BLaER1 treated with 17β-estradiol and CSF1 and Interleukin-3, amounts not matched to agents 10 nM and 100 nM (cell line): ENCODE measurements at regions not wholly inside any gene's neighbourhood (a gene's known extent, or its start where the extent isn't known, plus 50 kb on each side); places are given as distances from the start of the nearest gene placed in this dataset.

Source experiments
- H3K27ac ChIP-seq, 11 experiments: shearing (Covaris generic); formaldehyde crosslinking; 2 replicates each; pipeline ENCODE4 v1.8.1; 2022
- H3K27me3 ChIP-seq, 11 experiments: shearing (Covaris generic); formaldehyde crosslinking; 2 replicates each; pipeline ENCODE4 v1.8.1; 2022
- H3K36me3 ChIP-seq, 11 experiments: shearing (Covaris generic); formaldehyde crosslinking; 2 replicates each; pipeline ENCODE4 v1.8.1; 2022
- H3K4me1 ChIP-seq, 10 experiments: shearing (Covaris generic); formaldehyde crosslinking; 2 replicates each; pipeline ENCODE4 v1.8.1; 2022
- H3K4me2 ChIP-seq, 11 experiments: shearing (Covaris generic); formaldehyde crosslinking; 2 replicates each; pipeline ENCODE4 v1.8.1; 2022
- H3K4me3 ChIP-seq, 10 experiments: shearing (Covaris generic); formaldehyde crosslinking; 2 replicates each; pipeline ENCODE4 v1.8.1; 2022
- H3K9ac ChIP-seq, 11 experiments: shearing (Covaris generic); formaldehyde crosslinking; 2 replicates each; pipeline ENCODE4 v1.8.1; 2022
- H3K9me3 ChIP-seq, 11 experiments: shearing (Covaris generic); formaldehyde crosslinking; replicated peaks in 1 of 11; 2 replicates each; pipeline ENCODE4 v1.8.1; 2022
- H4K20me1 ChIP-seq, 11 experiments: shearing (Covaris generic); formaldehyde crosslinking; 2 replicates each; pipeline ENCODE4 v1.8.1; 2022
- Cebpa-rat ChIP-seq, 11 experiments: shearing (Covaris generic); IDR thresholded peaks; 2 replicates each; pipeline ENCODE4 v1.8.1; 2022

DNA sequence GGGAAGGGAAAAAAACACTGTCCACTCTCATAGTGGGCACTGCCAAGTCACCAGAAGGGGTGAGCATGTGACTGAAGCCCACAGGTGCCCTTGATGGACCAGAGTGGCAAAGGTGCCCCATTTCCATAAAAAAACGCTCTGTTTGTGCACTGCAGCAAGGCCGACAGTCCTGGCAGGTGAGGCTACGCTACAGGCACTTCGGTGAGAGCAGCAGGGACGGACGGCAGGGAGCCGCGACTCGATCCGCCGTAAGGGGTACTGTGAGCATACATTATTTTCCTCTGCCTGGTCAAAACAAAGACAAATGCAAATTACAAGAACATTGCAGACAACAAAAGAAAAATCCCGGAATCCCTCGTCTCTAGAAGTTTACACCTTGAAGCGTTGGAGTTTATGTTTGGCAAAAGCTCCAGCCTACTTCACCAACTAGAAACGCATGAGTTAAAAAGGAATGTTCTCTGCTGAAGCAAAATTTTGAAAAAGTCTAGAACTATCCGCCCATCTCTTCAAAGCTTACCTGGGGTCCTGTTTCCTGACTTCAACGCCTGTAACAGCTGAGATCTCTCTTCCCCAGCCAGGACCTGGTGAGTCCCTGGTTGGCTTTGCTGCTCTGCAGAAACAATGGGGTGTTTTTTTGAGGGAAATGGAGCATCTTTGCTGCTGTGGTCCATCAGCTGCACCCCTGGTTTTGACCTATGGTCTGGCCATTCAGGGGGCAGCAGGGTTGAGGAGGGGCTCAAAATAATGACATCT lies 52.9 kb upstream of the RFLNA start:
- H3K4me1 ChIP-seq, result peaks cover 0 to 60% (median 28%) of the 10 kb centered on the region in 10 experiments; a peak in 14 of 20 replicates
- peaks cover 0 to 5% (median 0%) of the 10 kb centered on the region in 11 experiments; a peak in 1 of 22 replicates for H3K27me3 ChIP-seq
- no peak overlapping the region for H3K9ac ChIP-seq
- H4K20me1 ChIP-seq, result no peaks in the 10 kb centered on the region
- no peak for TF ChIP-seq Cebpa-rat (IDR thresholded peaks at IDR 0.05)
- H3K36me3 ChIP-seq, result no peaks in the 10 kb centered on the region
- peak overlapping the region in 4 of 11 experiments; percentile 26 to 52 (median 35); a peak in 6 of 22 replicates for H3K27ac ChIP-seq
- peak overlapping the region in 8 of 11 experiments; percentile 22 to 87 (median 79); a peak in 13 of 22 replicates for H3K4me2 ChIP-seq
- H3K9me3 ChIP-seq, result peaks cover 21 to 52% (median 37%) of the 10 kb centered on the region in 11 experiments
- H3K4me3 ChIP-seq, result peak overlapping the region in 1 of 10 experiments; percentile 36; a peak in 1 of 20 replicates

DNA sequence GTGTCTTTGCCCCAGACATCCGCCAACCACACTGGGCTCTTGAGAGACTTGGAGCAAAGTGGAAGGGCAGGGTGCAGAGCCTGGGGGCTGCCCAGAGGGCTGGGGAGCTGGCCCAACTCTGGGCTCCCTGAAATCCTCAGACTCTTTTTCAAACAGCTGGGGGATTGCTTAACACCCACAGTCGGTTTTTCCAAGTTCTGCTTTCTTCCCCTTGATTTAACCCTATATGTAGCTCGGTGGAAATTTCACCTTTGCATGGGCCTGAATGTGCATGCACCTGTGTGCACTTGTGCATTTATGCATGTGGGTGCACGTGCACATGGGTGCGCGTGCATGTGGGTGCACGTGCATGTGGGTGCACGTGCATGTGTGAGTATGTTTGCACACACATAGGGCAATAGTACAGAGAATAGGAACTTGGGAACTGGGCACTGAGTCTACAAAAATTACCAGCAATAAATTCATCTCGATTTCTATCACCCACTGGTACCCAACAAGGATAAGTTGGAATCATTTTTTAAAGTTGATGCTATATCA lies 52.3 kb upstream of the RFLNA start:
- Histone ChIP-seq H3K36me3 (no peaks in the 10 kb centered on the region), H4K20me1 (no peaks in the 10 kb centered on the region), H3K27me3 (peaks cover 0 to 5% (median 0%) of the 10 kb centered on the region in 11 experiments; a peak in 1 of 22 replicates), H3K4me2 (peak overlapping the region in 8 of 11 experiments; percentile 22 to 87 (median 79); a peak in 13 of 22 replicates), H3K9me3 (peaks cover 28 to 59% (median 44%) of the 10 kb centered on the region in 11 experiments), H3K9ac (no peak overlapping the region), H3K4me1 (peaks cover 0 to 66% (median 31%) of the 10 kb centered on the region in 10 experiments; a peak in 14 of 20 replicates), H3K27ac (peak overlapping the region in 4 of 11 experiments; percentile 26 to 52 (median 35); a peak in 6 of 22 replicates), H3K4me3 (peak overlapping the region in 1 of 10 experiments; percentile 36; a peak in 1 of 20 replicates)
- peak in 7 of 11 experiments; percentile 49 to 84 (median 66); a peak in 8 of 22 replicates for TF ChIP-seq Cebpa-rat (IDR thresholded peaks at IDR 0.05)

DNA sequence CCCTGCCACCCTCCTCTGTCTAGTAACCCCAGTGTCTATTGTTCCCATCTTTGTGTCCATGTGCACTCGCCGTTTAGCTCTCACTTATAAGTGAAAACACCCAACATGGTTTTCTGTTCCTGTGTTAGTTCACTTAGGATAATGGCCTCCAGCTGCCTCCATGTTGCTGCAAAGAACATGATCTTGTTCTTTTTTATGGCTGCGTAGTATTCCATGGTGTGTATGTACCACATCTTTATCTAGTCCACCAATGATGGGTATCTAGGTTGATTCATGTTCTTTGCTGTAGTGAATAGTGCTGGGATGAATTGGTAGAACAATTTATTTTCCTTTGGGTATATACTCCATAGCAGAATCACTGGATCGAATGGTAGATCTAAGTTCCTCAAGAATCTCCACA lies 51.0 kb upstream of the RFLNA start:
- no peak overlapping the region for H3K9ac ChIP-seq
- H3K27me3 ChIP-seq, result peaks cover 0 to 5% (median 0%) of the 10 kb centered on the region in 11 experiments; a peak in 1 of 22 replicates
- no peak for TF ChIP-seq Cebpa-rat (IDR thresholded peaks at IDR 0.05)
- H3K9me3 ChIP-seq, result peaks cover 32 to 72% (median 49%) of the 10 kb centered on the region in 11 experiments
- no peaks in the 10 kb centered on the region for H4K20me1 ChIP-seq
- H3K4me1 ChIP-seq, result peaks cover 0 to 75% (median 32%) of the 10 kb centered on the region in 10 experiments; a peak in 14 of 20 replicates
- H3K27ac ChIP-seq, result no peak overlapping the region
- no peak overlapping the region for H3K4me3 ChIP-seq
- no peaks in the 10 kb centered on the region for H3K36me3 ChIP-seq
- no peak overlapping the region for H3K4me2 ChIP-seq
